Brain microvascular endothelial cell (primary cell): ENCODE measurements at regions not wholly inside any gene's neighbourhood (a gene's known extent, or its start where the extent isn't known, plus 50 kb on each side); places are given as distances from the start of the nearest gene placed in this dataset.

Source experiments
- DNase-seq: peaks from one replicate; pipeline ENCODE4 v3.0.0-alpha.2; 2020
- H3K27ac ChIP-seq: fragments of 250-450 bp; sonication (Bioruptor Pico); 2 replicates; pipeline ENCODE4 v1.5.1; 2020; ENCODE audit warnings: mild to moderate bottlenecking, moderate library complexity
- H3K27me3 ChIP-seq: fragments of 250-450 bp; sonication (Bioruptor Pico); replicated peaks from 2 replicates; pipeline ENCODE4 v1.5.1; 2020; ENCODE audit warnings: mild to moderate bottlenecking
- H3K36me3 ChIP-seq: fragments of 250-450 bp; sonication (Bioruptor Pico); replicated peaks from 2 replicates; pipeline ENCODE4 v1.5.1; 2020; ENCODE audit warnings: mild to moderate bottlenecking
- H3K4me3 ChIP-seq: 2 replicates; pipeline ENCODE4 v1.5.1; 2011; ENCODE audit warnings: low read depth, mild to moderate bottlenecking, control low read depth, low read length, moderate library complexity
- CTCF ChIP-seq: IDR thresholded peaks from 2 replicates; pipeline ENCODE4 v1.5.1; 2011; ENCODE audit warnings: low read depth, mild to moderate bottlenecking, moderate library complexity, low read length, control low read depth, inconsistent platforms; ENCODE audit errors: missing control alignments
- in situ Hi-C: cut with HindIII; loops from 2 replicates; pipeline ENCODE4 v1.10.0; 2017; ENCODE audit warnings: low sequenced_read_pairs, low pct_ligation_motif_present

GRCh38 chr9:107907715-107908114 lies 418.1 kb upstream of the KLF4 start:
- TF ChIP-seq CTCF: no peak
- Histone ChIP-seq H3K27ac (no peak overlapping the region), H3K4me3 (no peak overlapping the region), H3K36me3 (no peaks in the 10 kb centered on the region), H3K27me3 (no peaks in the 10 kb centered on the region)
- DNase-seq: no peak
- in situ Hi-C loops: no loop called here

DNA sequence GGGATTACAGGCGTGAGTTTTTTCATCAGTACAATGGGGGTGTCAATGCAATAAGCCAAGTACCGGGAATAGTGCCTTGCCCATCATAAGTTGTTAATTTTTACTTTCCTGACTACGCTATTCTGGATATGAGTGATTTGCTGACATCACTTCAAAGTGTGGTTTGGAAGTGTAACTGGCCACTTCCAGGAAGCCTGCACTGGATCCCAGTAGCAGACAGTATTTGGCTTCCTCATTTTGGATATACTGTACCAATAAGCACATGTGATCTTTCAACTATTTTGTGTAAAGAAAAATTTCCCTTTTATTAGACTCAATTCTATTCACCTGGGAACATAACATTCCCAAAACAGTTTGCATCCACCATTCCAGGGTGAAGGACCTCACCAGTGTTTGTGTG lies 417.7 kb upstream of the KLF4 start:
- TF ChIP-seq CTCF: no peak

DNA sequence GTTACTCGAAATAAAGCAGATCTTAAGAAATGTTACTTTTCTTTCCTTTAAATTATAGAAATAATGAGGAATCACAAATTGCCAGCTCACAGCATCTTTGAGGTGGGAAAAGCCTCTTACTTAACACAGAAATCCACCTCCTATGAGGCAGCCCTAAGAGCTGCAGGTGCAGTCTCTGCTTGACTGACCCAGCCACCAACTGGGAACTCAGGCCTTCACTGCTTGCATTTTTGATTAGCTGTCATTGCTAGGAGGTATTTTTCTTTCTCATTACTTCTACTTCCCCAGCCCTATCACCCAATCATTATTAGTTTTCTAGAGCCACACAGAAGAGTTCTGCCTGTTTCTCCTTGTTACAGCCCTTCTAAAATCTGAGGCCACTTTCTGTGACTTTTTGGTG lies 416.5 kb upstream of the KLF4 start:
- no peak for TF ChIP-seq CTCF
- no peak for DNase-seq
- no peaks in the 10 kb centered on the region for H3K27me3 ChIP-seq
- no peak overlapping the region for H3K4me3 ChIP-seq
- no peaks in the 10 kb centered on the region for H3K36me3 ChIP-seq
- no peak overlapping the region for H3K27ac ChIP-seq
- in situ Hi-C loops: no loop called here

More for the DNA sequence above, 417.7 kb upstream of the KLF4 start:
- Histone ChIP-seq H3K27ac (no peak overlapping the region), H3K36me3 (no peaks in the 10 kb centered on the region), H3K4me3 (no peak overlapping the region), H3K27me3 (no peaks in the 10 kb centered on the region)
- no peak for DNase-seq
- in situ Hi-C loops: no loop called here

DNA sequence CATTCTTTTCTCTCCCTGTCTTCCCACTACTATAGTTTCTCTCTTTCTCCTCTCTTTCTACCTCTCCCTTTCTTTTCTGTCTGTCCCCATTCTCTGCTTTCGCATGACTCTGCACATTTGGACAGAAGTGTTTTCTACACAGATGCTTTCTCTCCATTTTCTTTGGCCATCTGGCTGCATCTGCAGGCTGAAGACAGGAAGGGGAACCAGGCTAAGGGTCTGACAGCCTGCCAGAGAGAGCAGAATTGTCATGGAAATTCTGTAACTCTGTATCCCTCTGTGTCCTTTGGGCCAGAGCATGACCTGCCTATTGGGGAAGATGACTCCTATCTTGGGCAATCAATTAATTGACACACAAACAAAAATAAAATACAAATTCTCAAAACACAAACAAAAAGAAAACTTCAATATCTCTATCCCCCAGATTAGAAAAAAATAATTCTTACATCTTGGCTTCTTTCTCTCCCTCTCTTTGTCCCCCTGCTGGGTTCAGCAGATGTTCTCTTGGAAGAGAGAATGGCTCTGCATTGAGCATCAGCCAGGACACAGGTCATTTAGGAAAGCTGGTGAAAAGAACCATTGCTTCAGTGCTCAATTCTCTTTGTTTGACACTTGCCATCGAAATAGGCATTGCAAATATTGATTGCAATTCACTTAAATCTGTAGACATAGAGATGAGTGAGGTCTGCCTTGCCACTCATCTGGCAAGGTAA lies 415.9 kb upstream of the KLF4 start:
- Histone ChIP-seq H3K36me3 (no peaks in the 10 kb centered on the region), H3K4me3 (no peak overlapping the region), H3K27me3 (no peaks in the 10 kb centered on the region), H3K27ac (no peak overlapping the region)
- DNase-seq: no peak
- in situ Hi-C loops: no loop called here
- no peak for TF ChIP-seq CTCF

DNA sequence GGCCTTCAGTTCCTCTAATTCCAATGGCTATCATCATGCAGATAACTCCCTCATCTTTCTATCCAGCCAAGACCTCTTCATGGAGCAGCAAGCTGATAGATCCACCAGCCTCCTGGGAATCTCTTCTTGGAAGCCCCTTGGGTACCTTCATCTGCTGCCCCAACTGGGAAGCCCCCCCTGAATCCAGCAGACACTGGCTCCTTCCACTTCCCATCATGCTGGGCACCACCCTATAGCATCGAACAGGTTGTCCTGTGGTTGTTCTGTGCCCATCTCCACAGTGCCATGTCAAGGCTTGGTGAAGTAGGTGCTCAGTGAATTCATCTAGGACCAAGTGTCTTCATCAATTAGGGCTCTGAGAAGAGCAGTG lies 410.4 kb upstream of the KLF4 start:
- H3K27me3 ChIP-seq: no peaks in the 10 kb centered on the region
- in situ Hi-C loops: no loop called here
- H3K36me3 ChIP-seq: no peaks in the 10 kb centered on the region
- H3K27ac ChIP-seq: no peak overlapping the region
- no peak for TF ChIP-seq CTCF
- DNase-seq: no peak
- H3K4me3 ChIP-seq: no peak overlapping the region

- Histone ChIP-seq H3K36me3 (no peaks in the 10 kb centered on the region), H3K27me3 (no peaks in the 10 kb centered on the region), H3K27ac (no peak overlapping the region), H3K4me3 (no peak overlapping the region)
- in situ Hi-C loops: no loop called here
- no peak for TF ChIP-seq CTCF
- DNase-seq: no peak
Measured at GRCh38 chr9:107898761-107899160, 409.2 kb upstream of the KLF4 start.
